Lower leg skin (tissue), 4 donors: ENCODE measurements at regions not wholly inside any gene's neighbourhood (a gene's known extent, or its start where the extent isn't known, plus 50 kb on each side); places are given as distances from the start of the nearest gene placed in this dataset.

Source experiments
- DNase-seq, 2 donors: peaks; one replicate each; pipeline ENCODE4 v3.0.0-alpha.2; 2019; ENCODE audit warnings: low spot score in 2 of 2
- H3K4me3 ChIP-seq: fragments of 200-600 bp; sonication (generic); 2 replicates; pipeline ENCODE4 v1.5.1; 2017; ENCODE audit warnings: mild to moderate bottlenecking, low read depth; ENCODE audit not compliant: poor library complexity, severe bottlenecking
- POLR2A ChIP-seq, 2 donors: fragments of 450-650 bp; IDR thresholded peaks; one replicate each; pipeline ENCODE4 v1.6.1; 2016 to 2017; ENCODE audit warnings: antibody characterized with exemption in 2 of 2, mild to moderate bottlenecking in 1 of 2, moderate library complexity in 1 of 2
- WGBS, 2 donors: methylation state at CpG; one replicate each; pipeline ENCODE4 v1.1.5; 2018; 5-methylcytosine and 5-hydroxymethylcytosine counted together
- intact Hi-C: fragments of 100-400 bp; cut with DNase I; formaldehyde crosslinking; loops from one replicate; pipeline ENCODE4 v1.15.0; 2023; ENCODE audit warnings: low total_unique reads
- TF ChIP-seq, protein P1 (sequence below), 3 donors: fragments of 450-650 bp; IDR thresholded peaks; one replicate each; pipeline ENCODE4 v1.5.1; 2016; ENCODE audit warnings: antibody characterized with exemption in 3 of 3, mild to moderate bottlenecking in 3 of 3, moderate library complexity in 2 of 3

DNA sequence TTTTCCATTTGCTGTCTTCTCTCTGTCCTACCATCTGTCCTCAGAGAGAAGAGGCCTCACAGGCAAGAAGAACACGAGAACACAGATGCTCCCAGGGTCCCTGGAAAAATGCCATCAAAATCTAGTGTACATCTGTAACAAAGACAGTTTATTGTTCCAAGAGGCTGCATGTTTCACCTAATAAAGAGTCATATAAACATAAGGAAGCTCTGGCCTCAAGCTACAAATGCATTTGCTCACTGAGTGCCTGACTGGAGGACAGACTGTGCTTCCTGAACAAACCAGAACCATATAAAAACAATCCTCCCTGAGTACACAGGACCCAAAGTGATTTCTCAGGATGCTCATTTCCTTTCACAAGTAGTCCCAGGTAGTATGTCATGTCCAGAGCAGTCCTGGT is 76.3 kb upstream of the SLC44A3 start:
- WGBS, 2 donors: 79 to 89% methylated on average over 1 of the region's 1 CpG
- no peak for DNase-seq
- H3K4me3 ChIP-seq: no peak overlapping the region
- intact Hi-C loops: no loop called here
- TF ChIP-seq, protein P1, sequence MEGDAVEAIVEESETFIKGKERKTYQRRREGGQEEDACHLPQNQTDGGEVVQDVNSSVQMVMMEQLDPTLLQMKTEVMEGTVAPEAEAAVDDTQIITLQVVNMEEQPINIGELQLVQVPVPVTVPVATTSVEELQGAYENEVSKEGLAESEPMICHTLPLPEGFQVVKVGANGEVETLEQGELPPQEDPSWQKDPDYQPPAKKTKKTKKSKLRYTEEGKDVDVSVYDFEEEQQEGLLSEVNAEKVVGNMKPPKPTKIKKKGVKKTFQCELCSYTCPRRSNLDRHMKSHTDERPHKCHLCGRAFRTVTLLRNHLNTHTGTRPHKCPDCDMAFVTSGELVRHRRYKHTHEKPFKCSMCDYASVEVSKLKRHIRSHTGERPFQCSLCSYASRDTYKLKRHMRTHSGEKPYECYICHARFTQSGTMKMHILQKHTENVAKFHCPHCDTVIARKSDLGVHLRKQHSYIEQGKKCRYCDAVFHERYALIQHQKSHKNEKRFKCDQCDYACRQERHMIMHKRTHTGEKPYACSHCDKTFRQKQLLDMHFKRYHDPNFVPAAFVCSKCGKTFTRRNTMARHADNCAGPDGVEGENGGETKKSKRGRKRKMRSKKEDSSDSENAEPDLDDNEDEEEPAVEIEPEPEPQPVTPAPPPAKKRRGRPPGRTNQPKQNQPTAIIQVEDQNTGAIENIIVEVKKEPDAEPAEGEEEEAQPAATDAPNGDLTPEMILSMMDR (IDR thresholded peaks at IDR 0.05): no peak
- no peak for TF ChIP-seq POLR2A (IDR thresholded peaks at IDR 0.05)

DNA sequence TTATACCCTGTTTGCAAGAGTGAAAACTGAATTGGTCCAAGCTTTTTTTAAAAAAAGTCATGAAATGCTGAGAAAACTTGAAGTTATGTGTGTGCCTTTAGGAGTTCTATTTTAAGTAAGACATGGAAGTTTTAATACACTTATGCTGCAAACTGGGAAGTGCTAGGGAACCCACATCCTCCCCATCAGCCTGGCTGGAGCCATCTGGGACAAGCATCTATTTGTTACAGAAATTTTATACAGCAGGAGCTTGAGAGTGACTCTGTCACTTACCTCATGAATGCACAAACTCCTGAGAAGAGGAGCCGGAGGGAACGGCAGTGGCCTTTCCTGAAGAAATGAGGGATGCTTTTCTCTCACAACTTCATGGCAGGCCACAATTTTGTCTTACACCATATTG is 78.2 kb upstream of the SLC44A3 start:
- DNase-seq: no peak
- 97 to 98% methylated on average over 2 of the region's 2 CpGs for WGBS, 2 donors
- TF ChIP-seq POLR2A (IDR thresholded peaks at IDR 0.05): no peak
- TF ChIP-seq, protein P1 (IDR thresholded peaks at IDR 0.05): no peak
- no peak overlapping the region for H3K4me3 ChIP-seq
- intact Hi-C loops: no loop called here

DNA sequence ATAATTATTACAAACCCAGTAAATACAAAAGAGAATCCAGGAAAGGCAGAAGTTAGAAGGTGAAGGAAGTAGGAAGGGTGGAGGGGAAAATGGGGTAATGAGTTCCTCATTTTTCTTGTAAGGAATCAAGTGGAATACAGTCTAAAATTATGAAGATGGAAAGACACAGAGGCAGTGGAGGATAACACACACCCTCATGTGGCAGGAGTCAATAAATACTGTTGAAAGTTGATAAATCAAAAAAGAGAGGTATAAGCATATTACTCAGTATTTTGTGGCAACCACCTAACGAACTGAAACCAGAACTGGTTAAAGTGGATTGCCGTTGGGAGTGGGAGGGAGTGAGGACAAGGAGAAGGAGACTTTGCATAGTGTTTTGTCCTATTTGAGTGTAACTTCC is 78.6 kb upstream of the SLC44A3 start:
- no peak overlapping the region for H3K4me3 ChIP-seq
- no peak for DNase-seq
- intact Hi-C loops: no loop called here
- TF ChIP-seq POLR2A (IDR thresholded peaks at IDR 0.05): no peak
- TF ChIP-seq, protein P1 (IDR thresholded peaks at IDR 0.05): no peak
- 42 to 47% methylated on average over 2 of the region's 2 CpGs for WGBS, 2 donors

DNA sequence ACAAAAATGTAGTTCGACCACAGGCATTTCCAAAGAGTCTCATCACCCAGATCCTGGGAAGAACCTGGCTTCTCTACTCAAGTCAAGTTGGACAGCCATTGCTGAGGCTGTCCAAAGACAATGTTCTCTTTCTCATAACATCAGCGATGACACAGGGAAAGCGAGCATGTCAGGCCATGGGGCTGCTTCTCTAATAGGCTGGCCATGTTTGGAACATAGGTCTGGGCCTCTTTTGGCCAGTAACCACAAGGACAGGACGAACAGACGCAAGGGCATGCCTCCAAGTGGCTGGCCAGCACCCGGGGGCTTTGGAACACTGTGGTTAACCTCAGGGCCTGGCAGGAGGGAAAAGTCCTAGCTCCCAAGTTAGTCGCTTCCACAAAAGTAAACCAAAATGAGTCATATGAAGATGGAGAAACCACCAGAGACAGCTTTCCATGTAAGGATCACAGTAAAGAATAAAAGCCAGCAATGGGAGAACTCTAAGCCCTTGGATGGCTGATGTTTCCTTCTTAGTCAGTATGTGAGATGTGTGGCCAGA is 80.6 kb upstream of the SLC44A3 start:
- intact Hi-C loops: no loop called here
- DNase-seq: no peak
- 63% methylated on average over 7 of the region's 7 CpGs for WGBS, 2 donors
- H3K4me3 ChIP-seq: no peak overlapping the region
- no peak for TF ChIP-seq POLR2A (IDR thresholded peaks at IDR 0.05)
- TF ChIP-seq, protein P1 (IDR thresholded peaks at IDR 0.05): no peak

DNA sequence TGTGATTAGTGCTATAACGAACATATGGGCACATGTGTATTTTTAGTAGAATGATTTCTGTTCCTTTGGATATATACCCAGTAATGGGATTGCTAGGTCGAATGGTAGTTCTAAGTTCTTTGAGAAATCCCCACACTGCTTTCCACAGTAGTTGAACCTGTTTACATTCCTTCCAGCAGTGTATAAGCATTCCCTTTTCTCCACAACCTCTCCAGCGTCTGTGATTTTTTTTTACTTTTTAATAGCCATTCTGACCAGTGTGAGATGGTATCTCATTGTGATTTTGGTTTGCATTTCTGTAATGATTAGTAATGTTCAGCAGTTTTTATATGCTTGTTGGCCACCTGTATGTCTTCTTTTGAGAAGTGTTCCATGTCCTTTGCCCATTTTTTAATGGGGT is 81.8 kb upstream of the SLC44A3 start:
- WGBS, 2 donors: 89 to 90% methylated on average over 3 of the region's 3 CpGs
- H3K4me3 ChIP-seq: no peak overlapping the region
- TF ChIP-seq, protein P1 (IDR thresholded peaks at IDR 0.05): no peak
- TF ChIP-seq POLR2A (IDR thresholded peaks at IDR 0.05): no peak
- DNase-seq: no peak
- intact Hi-C loops: no loop called here
